ENCODE measurements at regions not wholly inside any gene's neighbourhood (a gene's known extent, or its start where the extent isn't known, plus 50 kb on each side); places are given as distances from the start of the nearest gene placed in this dataset.

GRCh38 chr9:69985971-69986370 is 57.7 kb upstream of the MAMDC2 start:
- no peaks in the 10 kb centered on the region for H3K36me3 ChIP-seq (replicated peaks; ENCODE audit: control insufficient read depth, insufficient read depth, low read length)
- DNase-seq, result no peak
- H3K27me3 ChIP-seq (ENCODE audit: control insufficient read depth, insufficient read depth, low read length), result no peaks in the 10 kb centered on the region
- H3K4me3 ChIP-seq (ENCODE audit: insufficient read depth, low read depth, low read length), result no peak overlapping the region

DNA sequence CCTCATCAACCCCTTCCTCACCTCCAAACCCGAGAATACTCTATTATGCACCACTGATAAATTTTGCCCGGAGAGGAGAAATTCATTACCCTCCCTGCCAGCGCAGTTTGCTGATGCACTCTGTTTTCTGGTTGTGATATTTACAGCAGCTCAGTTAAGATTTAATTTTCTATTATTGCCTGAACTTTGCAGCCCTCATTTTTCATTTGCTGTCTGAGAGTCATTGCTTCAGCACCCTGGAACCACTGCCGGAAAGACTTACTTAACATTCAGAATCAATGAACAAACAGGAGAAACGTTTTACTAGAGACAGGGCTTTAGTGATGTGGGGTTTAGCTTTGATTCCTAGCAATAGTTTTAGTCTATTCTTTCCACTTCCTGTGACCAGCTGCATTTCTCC is 56.7 kb upstream of the MAMDC2 start:
- Histone ChIP-seq H3K27me3 (ENCODE audit: control insufficient read depth, insufficient read depth, low read length) (no peaks in the 10 kb centered on the region), H3K4me3 (ENCODE audit: insufficient read depth, low read depth, low read length) (no peak overlapping the region), H3K36me3 (replicated peaks; ENCODE audit: control insufficient read depth, insufficient read depth, low read length) (no peaks in the 10 kb centered on the region)
- no peak for DNase-seq

GRCh38 chr9:69987457-69987856 is 56.2 kb upstream of the MAMDC2 start:
- no peak overlapping the region for H3K4me3 ChIP-seq (ENCODE audit: insufficient read depth, low read depth, low read length)
- no peaks in the 10 kb centered on the region for H3K36me3 ChIP-seq (replicated peaks; ENCODE audit: control insufficient read depth, insufficient read depth, low read length)
- DNase-seq, result no peak
- H3K27me3 ChIP-seq (ENCODE audit: control insufficient read depth, insufficient read depth, low read length), result no peaks in the 10 kb centered on the region

DNA sequence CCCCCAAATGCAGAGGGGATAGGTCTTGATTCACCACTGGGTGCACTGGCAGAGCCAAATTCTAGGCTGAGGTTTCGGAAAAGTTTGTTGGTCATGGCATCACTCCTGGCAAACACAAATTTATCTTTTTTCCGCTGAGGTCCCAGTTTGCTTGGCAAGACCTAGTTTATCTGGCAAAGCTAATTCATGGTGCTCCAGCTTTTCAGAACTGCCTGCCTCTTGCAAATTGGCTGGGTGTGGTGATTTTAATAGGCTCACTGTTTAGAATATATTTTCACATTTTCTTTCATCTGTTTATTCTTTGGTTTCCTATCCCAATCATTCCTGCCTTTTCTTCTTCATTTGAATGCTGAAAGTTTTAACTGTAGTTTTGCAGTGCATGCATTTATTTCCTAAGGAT is 50.5 kb upstream of the MAMDC2 start:
- no peaks in the 10 kb centered on the region for H3K27me3 ChIP-seq (ENCODE audit: control insufficient read depth, insufficient read depth, low read length)
- DNase-seq, result no peak
- no peak overlapping the region for H3K4me3 ChIP-seq (ENCODE audit: insufficient read depth, low read depth, low read length)
- no peaks in the 10 kb centered on the region for H3K36me3 ChIP-seq (replicated peaks; ENCODE audit: control insufficient read depth, insufficient read depth, low read length)

Measured in H7 (cell line).